HL-60 (cell line): ENCODE measurements at regions not wholly inside any gene's neighbourhood (a gene's known extent, or its start where the extent isn't known, plus 50 kb on each side); places are given as distances from the start of the nearest gene placed in this dataset.

Experiments
- CTCF ChIP-seq: IDR thresholded peaks from one replicate; pipeline ENCODE4 v1.5.1; 2011; ENCODE audit warnings: low read length, control low read depth, inconsistent platforms; ENCODE audit not compliant: insufficient read depth
- REST ChIP-seq: IDR thresholded peaks from 2 replicates; pipeline ENCODE4 v1.6.1; 2012; ENCODE audit warnings: low read depth; ENCODE audit not compliant: insufficient replicate concordance
- SPI1 ChIP-seq: IDR thresholded peaks from 2 replicates; pipeline ENCODE4 v1.6.1; 2012; ENCODE audit warnings: low read depth, mild to moderate bottlenecking, borderline replicate concordance

GRCh38 chr9:42386477-42386876 lies 203.0 kb downstream of the SPATA31A6 start:
- TF ChIP-seq CTCF, result no peak
- TF ChIP-seq REST, result no peak
- TF ChIP-seq SPI1, result no peak
